Gastrocnemius medialis (tissue), 4 donors: ENCODE measurements at regions not wholly inside any gene's neighbourhood (a gene's known extent, or its start where the extent isn't known, plus 50 kb on each side); places are given as distances from the start of the nearest gene placed in this dataset.

Source experiments
- POLR2A ChIP-seq, 2 donors: fragments of 450-650 bp; IDR thresholded peaks; one replicate each; pipeline ENCODE4 v1.6.1; 2017; ENCODE audit warnings: antibody characterized with exemption in 2 of 2, mild to moderate bottlenecking in 2 of 2, moderate library complexity in 2 of 2
- TF ChIP-seq, protein P1 (sequence below), 5 experiments: fragments of 450-650 bp in 3 of 5; fragments of 200-600 bp in 2 of 5; sonication (generic) in 2 of 5; IDR thresholded peaks in 4 of 5; conservative IDR thresholded peaks in 1 of 5; 1 replicate in 4 of 5; 2 replicates in 1 of 5; pipeline ENCODE4 v1.5.1; 2016 to 2019; ENCODE audit warnings: antibody characterized with exemption in 5 of 5, mild to moderate bottlenecking in 3 of 5, moderate library complexity in 3 of 5

DNA sequence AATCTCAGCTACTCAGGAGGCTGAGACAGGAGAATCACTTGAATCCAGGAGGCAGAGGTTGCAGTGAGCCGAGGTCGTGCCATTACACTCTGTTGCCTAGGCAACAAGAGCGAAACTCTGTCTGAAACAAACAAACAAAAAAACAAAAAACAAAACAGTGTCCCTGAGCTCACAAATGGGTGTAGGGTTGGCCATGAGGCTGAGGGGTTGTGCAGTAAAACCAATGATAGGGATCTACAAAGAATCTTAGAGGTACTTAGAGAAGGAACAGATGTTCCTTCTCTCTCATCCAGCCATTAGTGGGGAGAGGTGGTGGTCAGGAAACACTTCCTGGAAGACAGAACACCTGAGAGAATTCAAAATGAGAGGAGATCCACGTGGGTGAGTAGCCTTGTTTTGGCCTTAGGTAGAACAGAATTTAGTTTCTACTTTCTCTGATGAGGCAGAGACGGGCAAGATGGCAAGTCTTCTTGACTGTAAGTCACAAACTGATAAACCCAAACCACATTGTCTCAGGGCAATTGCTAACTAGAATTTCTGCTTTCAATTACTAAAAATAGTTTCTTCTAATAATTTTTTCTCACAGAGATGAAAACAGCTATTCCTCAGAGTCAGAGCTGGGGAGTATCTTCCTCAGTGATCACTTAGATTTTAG is 61.5 kb upstream of the PPM1B start:
- TF ChIP-seq, protein P1, sequence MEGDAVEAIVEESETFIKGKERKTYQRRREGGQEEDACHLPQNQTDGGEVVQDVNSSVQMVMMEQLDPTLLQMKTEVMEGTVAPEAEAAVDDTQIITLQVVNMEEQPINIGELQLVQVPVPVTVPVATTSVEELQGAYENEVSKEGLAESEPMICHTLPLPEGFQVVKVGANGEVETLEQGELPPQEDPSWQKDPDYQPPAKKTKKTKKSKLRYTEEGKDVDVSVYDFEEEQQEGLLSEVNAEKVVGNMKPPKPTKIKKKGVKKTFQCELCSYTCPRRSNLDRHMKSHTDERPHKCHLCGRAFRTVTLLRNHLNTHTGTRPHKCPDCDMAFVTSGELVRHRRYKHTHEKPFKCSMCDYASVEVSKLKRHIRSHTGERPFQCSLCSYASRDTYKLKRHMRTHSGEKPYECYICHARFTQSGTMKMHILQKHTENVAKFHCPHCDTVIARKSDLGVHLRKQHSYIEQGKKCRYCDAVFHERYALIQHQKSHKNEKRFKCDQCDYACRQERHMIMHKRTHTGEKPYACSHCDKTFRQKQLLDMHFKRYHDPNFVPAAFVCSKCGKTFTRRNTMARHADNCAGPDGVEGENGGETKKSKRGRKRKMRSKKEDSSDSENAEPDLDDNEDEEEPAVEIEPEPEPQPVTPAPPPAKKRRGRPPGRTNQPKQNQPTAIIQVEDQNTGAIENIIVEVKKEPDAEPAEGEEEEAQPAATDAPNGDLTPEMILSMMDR (IDR thresholded peaks at IDR 0.05 in 4 of 5, conservative IDR thresholded peaks at IDR 0.05 in 1 of 5): no peak
- TF ChIP-seq POLR2A (IDR thresholded peaks at IDR 0.05): no peak
